GM12878 (cell line): ENCODE measurements at regions not wholly inside any gene's neighbourhood (a gene's known extent, or its start where the extent isn't known, plus 50 kb on each side); places are given as distances from the start of the nearest gene placed in this dataset.

Experiments used
- ATAC-seq: fragments of 200-7000 bp; cut with Tn5 transposase; 3 replicates; pipeline ENCODE4 v1.9.1; 2020; ENCODE audit warnings: mild to moderate bottlenecking, moderate library complexity
- BruUV-seq: library from RNA; stranded (reverse); fragments of 400-500 nt; replicated peaks from 2 replicates; lab custom pipeline; 2021; lab: Mats Ljungman, UMichigan
- CTCF ChIA-PET: fragments of 300-600 bp; sonication (Branson Sonifier 250); formaldehyde crosslinking; extraction: SDS; loops from one replicate; lab custom pipeline; 2021; ENCODE audit warnings: inconsistent platforms; lab: Yijun Ruan, JAX
- POLR2A ChIA-PET: fragments of 350-600 bp; formaldehyde crosslinking; extraction: SDS; loops from one replicate; lab custom pipeline; 2021; ENCODE audit warnings: inconsistent platforms; lab: Charles Lee
- RAD21 ChIA-PET: fragments of 300-600 bp; sonication (Branson Sonifier 250); formaldehyde crosslinking; loops from one replicate; lab custom pipeline; 2023; ENCODE audit warnings: antibody characterized with exemption; ENCODE audit not compliant: unreplicated experiment; lab: Charles Lee
- SMC1A ChIA-PET: fragments of 300-600 bp; sonication (Branson Sonifier 250); formaldehyde crosslinking; loops from one replicate; lab custom pipeline; 2023; ENCODE audit not compliant: unreplicated experiment, uncharacterized antibody; lab: Charles Lee
- DNase-seq: peaks from one replicate; pipeline ENCODE4 v3.0.0-alpha.2; 2011; ENCODE audit warnings: low read depth, low spot score
- FAIRE-seq: peaks from 3 replicates; lab custom pipeline; 2011; peaks lifted over from hg19 to GRCh38; lab: Jason Lieb, UNC
- H2AFZ ChIP-seq: 2 replicates; pipeline ENCODE4 v1.6.0; 2011; ENCODE audit warnings: low read depth, low read length, control low read depth; ENCODE audit not compliant: control insufficient read depth
- H3K27ac ChIP-seq: 2 replicates; pipeline ENCODE4 v1.5.1; 2011; ENCODE audit warnings: control low read depth; ENCODE audit not compliant: control insufficient read depth, insufficient read depth
- H3K27me3 ChIP-seq, 2 experiments: replicated peaks in 1 of 2; 2 replicates each; pipeline versions ENCODE4 v1.6.0 to v1.6.1; 2011; ENCODE audit warnings: low read length in 1 of 2; ENCODE audit not compliant: control insufficient read depth in 2 of 2, insufficient read depth in 2 of 2
- H3K36me3 ChIP-seq, 2 experiments: 2 replicates each; pipeline ENCODE4 v1.5.1; 2011; ENCODE audit warnings: low read length in 1 of 2; ENCODE audit not compliant: control insufficient read depth in 2 of 2, insufficient read depth in 2 of 2
- H3K4me1 ChIP-seq: 2 replicates; pipeline ENCODE4 v1.6.1; 2011; ENCODE audit warnings: mild to moderate bottlenecking, low read length, moderate library complexity, mixed read lengths; ENCODE audit not compliant: control insufficient read depth, insufficient read depth
- H3K4me2 ChIP-seq: 2 replicates; pipeline ENCODE4 v1.6.0; 2011; ENCODE audit warnings: control low read depth; ENCODE audit not compliant: control insufficient read depth, insufficient read depth
- H3K4me3 ChIP-seq: fragments of 200-600 bp; sonication (generic); 2 replicates; pipeline ENCODE4 v1.5.1; 2016
- H3K79me2 ChIP-seq: 2 replicates; pipeline ENCODE4 v1.6.0; 2011; ENCODE audit warnings: low read length; ENCODE audit not compliant: control insufficient read depth, insufficient read depth
- H3K9ac ChIP-seq: 2 replicates; pipeline ENCODE4 v1.8.0; 2011; ENCODE audit warnings: low read length, control low read depth, mixed read lengths; ENCODE audit not compliant: control insufficient read depth, insufficient read depth
- H3K9me3 ChIP-seq: replicated peaks from 3 replicates; pipeline ENCODE4 v1.5.1; 2011; ENCODE audit warnings: mild to moderate bottlenecking, low read length; ENCODE audit not compliant: control insufficient read depth, insufficient read depth
- H4K20me1 ChIP-seq: 2 replicates; pipeline ENCODE4 v1.6.0; 2011; ENCODE audit not compliant: control insufficient read depth, insufficient read depth
- BHLHE40 ChIP-seq, 2 experiments: fragments of 450-650 bp in 1 of 2; IDR thresholded peaks; 2 replicates each; pipeline ENCODE4 v1.6.1; 2011 to 2017; ENCODE audit warnings: low read depth in 2 of 2, borderline replicate concordance in 1 of 2, improper control_type of control experiment in 1 of 2, low read length in 1 of 2, mild to moderate bottlenecking in 1 of 2
- BRCA1 ChIP-seq: IDR thresholded peaks from 2 replicates; pipeline ENCODE4 v1.6.1; 2011; ENCODE audit warnings: low read depth, low read length, improper control_type of control experiment
- CUX1 ChIP-seq: IDR thresholded peaks from 2 replicates; pipeline ENCODE4 v1.6.1; 2012; ENCODE audit warnings: improper control_type of control experiment, low read depth, low read length; ENCODE audit not compliant: insufficient replicate concordance
- GATAD2B ChIP-seq: fragments of 450-650 bp; conservative IDR thresholded peaks from 2 replicates; pipeline ENCODE4 v1.6.1; 2017; ENCODE audit warnings: low read depth, mild to moderate bottlenecking, moderate library complexity
- POLR2A ChIP-seq: IDR thresholded peaks from 2 replicates; pipeline ENCODE4 v1.6.1; 2011; ENCODE audit warnings: low read depth, mild to moderate bottlenecking, low read length
- SMAD5 ChIP-seq: IDR thresholded peaks from 2 replicates; pipeline ENCODE4 v1.6.1; 2016; ENCODE audit warnings: antibody characterized with exemption, low read depth
- WGBS: methylation state at CpG from one replicate; pipeline ENCODE4 v1.1.6; 2016; ENCODE audit warnings: low lambda C conversion rate; ENCODE audit not compliant: insufficient replicate concordance, insufficient coverage; ENCODE audit errors: missing lambda C conversion rate; 5-methylcytosine and 5-hydroxymethylcytosine counted together
- in situ Hi-C: fragments of 300-500 bp; cut with MboI; formaldehyde crosslinking; loops from 9 replicates; pipeline ENCODE4 v1.14.3; 2018; ENCODE audit warnings: mixed read lengths
- intact Hi-C: fragments of 100-400 bp; cut with micrococcal nuclease; formaldehyde crosslinking; loops from one replicate; pipeline ENCODE4 v1.14.2; 2022; ENCODE audit not compliant: unreplicated experiment

- RAD21 ChIA-PET = no interaction called here
- POLR2A ChIA-PET = no interaction called here
- no peak overlapping the region for H3K9ac ChIP-seq
- H3K9me3 ChIP-seq = no peaks in the 10 kb centered on the region
- TF ChIP-seq GATAD2B (no peak), BHLHE40 (IDR thresholded peaks at IDR 0.05; ENCODE audit: borderline replicate concordance in 1 of 2, low read depth in 2 of 2, low read length in 1 of 2) (no peak), POLR2A (no peak), CUX1 (no peak), BRCA1 (no peak), SMAD5 (no peak)
- DNase-seq (no peak), FAIRE-seq (no peak), ATAC-seq (no peak)
- CTCF ChIA-PET = no interaction called here
- SMC1A ChIA-PET = no interaction called here
- in situ Hi-C loops (no loop called here), intact Hi-C loops (no loop called here)
- H3K4me3 ChIP-seq = no peak overlapping the region
- no peaks in the 10 kb centered on the region for H4K20me1 ChIP-seq
- BruUV-seq = no TSS peak
- H3K27me3 ChIP-seq = no peaks in the 10 kb centered on the region
- no peaks in the 10 kb centered on the region for H3K36me3 ChIP-seq
- H3K79me2 ChIP-seq = no peaks in the 10 kb centered on the region
- no peaks in the 10 kb centered on the region for H3K4me1 ChIP-seq
- 33% methylated on average over 3 of the region's 3 CpGs for WGBS
- H3K4me2 ChIP-seq = no peak overlapping the region
- H3K27ac ChIP-seq = no peak overlapping the region
- H2AFZ ChIP-seq = no peak overlapping the region
Measured at GRCh38 chr10:90612276-90612675, 245.6 kb downstream of the HTR7 start.
